Fibroblast of gingiva (primary cell): ENCODE measurements at regions not wholly inside any gene's neighbourhood (a gene's known extent, or its start where the extent isn't known, plus 50 kb on each side); places are given as distances from the start of the nearest gene placed in this dataset.
"Not testable (repeated sequence)": the region's sequence is repeated elsewhere in the genome, so short reads cannot be mapped to it uniquely, and the experiment has no call there.

Source experiments
- DNase-seq: peaks from one replicate; pipeline ENCODE4 v3.0.0-alpha.2; 2011; ENCODE audit warnings: low read depth

GRCh38 chr6:153411070-153411648 is 280.1 kb upstream of the RGS17 start:
- DNase-seq: no peak

GRCh38 chr6:153405931-153406330 is 274.8 kb upstream of the RGS17 start:
- DNase-seq: no peak

GRCh38 chr6:153401751-153402150 is 270.7 kb upstream of the RGS17 start:
- DNase-seq: no peak

DNA sequence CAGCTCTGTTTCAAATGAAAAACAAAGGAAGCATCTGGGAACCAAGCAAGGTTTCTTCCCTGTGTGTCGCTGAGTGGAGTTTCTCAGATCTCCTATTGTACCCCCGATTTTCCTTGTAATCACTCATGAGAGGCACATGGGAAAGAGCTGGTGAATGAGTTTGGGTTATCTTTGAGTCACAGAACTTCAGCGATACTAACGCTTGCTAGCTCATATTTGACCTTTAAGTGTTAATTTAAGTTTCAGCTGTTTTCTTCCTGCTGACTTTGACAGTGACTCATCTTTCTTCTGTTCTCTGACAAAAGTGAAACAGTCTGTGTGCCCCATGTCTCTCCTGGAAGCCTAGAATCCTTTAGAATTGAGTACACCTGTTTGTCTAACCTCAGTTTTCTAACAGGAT is 261.1 kb upstream of the RGS17 start:
- DNase-seq: no peak

DNA sequence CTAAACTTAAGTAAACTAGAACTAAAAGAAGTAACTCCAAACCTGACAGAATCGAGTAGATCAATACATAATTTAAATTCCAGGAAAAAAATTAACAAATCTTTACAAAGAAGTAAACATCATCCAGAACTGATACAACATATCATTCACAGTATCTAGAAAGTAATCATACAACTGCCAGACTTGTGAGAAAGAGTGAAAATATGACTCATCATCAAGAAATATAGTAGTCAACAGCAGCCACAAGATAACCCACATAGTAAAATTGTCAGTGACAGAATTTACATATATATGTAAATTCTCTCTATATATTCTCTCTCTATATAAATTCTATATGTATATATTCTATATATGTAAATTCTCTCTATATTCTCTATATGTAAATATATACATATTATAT is 242.8 kb upstream of the RGS17 start:
- no peak for DNase-seq

GRCh38 chr6:153368131-153368530 is 237.0 kb upstream of the RGS17 start:
- no peak for DNase-seq

DNA sequence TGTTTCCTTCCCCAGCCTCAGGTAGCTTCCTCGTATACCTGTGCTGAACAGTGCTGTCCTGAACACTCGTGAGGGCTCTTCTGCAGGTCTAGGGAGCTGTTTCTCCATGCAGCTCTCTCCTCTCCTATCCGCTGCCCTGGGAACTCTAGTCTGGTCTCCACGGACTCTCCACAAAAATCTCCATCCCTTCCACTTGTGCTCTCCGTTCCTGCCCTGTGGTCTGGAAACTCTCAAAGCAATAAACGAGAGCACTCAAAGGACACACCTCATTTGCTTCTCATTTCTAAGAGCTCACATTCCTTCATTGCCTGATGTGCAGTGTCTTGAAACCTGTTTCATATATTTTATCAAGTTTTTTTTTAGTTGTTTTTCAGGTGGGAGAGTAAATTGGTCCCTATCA is 235.9 kb upstream of the RGS17 start:
- DNase-seq: no peak

DNA sequence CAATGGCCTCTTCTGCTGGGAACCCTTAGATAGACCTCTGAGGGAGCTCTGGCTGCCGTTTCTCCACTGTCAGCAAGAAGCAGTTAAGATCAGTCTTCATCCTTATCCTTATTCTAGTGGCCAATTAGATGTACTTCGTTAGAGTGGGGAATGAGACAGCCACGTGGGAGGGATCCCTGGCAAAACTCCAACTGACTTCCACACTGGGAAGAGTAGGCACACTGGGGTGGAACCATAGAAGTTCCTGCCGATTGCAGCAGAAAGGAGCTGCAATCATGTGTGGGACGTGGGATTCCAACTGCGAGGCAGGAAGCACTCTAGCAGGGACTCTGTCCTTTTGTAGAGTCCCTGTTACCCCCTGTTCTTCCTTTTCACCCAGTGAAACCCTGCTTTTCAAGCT is 226.3 kb upstream of the RGS17 start:
- no peak for DNase-seq

- no peak for DNase-seq
These were observed 209.5 kb upstream of the RGS17 start for GRCh38 chr6:153340568-153340967.

DNA sequence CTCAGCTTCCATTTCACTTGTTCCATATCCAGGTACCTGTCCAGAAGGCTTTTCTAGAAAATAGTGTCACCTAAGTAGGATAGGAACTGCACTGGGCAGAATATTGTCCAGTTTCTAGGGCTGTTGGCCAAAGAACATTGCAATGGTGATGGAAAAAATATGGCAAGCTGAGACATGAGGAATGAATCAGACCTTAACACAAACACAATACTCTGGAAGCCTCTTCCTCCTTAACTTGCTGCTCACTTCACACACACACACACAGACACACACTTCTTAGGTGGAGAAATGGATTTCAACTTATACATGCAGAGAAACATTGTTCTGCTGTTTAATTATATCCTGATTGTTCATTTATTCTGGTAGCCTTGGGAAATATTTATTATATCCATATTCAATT is 203.0 kb upstream of the RGS17 start:
- no peak for DNase-seq

GRCh38 chr6:153331221-153331620 is 200.1 kb upstream of the RGS17 start:
- DNase-seq: not testable (repeated sequence)

GRCh38 chr6:153328194-153328593 is 197.1 kb upstream of the RGS17 start:
- DNase-seq: no peak

GRCh38 chr6:153325661-153326060 is 194.6 kb upstream of the RGS17 start:
- DNase-seq: no peak

DNA sequence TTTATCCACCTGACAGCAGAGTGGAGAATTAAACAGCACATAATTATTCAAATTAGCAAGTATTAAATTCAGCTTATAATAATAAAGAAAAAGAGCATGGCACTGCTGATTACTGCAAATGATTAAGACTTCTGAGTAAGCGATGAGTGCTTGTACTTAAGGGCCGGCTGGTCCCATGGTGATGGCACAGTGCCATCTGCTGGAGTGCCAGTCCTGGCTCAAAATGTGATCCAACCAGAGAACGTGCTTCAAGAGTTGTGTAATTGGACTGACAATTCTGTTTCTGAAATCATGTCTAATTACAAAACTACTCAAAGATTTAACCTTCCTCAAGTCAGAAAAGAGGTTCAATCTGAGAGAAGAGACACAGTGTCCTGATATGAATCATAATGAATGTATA is 181.6 kb upstream of the RGS17 start:
- peak; percentile 67 for DNase-seq

DNA sequence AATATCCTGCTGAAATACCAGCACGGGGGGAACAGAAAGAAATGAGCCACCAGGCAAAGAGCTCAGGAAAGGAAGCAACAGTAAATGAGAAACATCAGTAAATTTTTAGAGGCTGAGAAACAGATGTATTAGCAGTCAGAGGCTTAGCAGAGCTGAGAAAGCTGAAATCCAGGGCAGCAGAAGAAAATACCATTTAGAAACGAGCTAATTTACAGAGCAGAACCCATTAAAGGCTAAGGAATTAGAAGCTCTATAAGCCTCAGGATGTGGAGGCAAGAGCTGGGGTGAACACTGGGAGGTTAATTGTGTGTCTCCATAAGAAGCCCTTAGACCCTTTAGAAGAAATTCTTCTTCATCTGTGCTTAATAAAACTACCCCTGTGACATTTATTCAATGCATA is 178.6 kb upstream of the RGS17 start:
- no peak for DNase-seq

DNA sequence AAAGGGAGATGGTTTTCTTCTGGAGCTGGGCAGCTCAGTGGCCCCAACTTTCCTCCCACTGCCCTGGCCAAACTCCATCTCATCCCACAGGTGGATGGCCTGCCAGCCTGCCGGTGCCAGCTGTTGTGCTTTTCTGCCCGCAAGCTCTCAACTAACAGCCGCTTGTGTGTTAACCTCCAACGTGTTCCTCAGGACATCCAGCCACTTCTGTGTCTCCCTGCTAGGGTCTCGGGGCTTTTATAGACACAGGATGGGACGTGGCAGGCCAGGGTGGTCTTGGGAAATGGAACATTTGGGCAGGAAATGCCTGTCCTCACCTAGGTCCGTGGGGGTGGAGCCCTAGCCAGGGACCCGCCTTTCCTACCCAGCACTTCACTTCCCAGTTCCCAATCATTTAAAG is 171.1 kb upstream of the RGS17 start:
- DNase-seq: no peak

DNA sequence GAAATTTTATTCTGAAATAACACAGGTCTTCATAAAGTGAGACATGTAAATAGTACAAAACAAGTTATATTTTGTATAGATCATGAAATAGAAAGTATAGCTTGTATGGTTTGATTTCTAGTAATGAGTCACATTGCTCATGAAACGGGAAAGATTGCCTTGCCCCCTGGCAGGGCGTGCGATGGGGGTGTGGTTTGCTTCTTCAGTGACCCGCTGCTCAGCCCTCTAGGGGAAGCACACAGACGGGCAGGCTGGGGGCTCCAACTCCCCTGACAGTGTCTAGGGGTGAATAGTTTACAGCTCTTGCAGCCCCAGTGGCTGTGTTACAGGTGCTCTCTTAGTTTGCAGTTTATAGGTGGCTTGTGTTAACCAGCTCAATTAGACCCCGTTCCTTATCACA is 170.5 kb upstream of the RGS17 start:
- DNase-seq: no peak

GRCh38 chr6:153282456-153282855 is 151.4 kb upstream of the RGS17 start:
- DNase-seq: not testable (repeated sequence)

GRCh38 chr6:153275997-153276396 is 144.9 kb upstream of the RGS17 start:
- DNase-seq: no peak

GRCh38 chr6:153272201-153272980 is 141.3 kb upstream of the RGS17 start:
- DNase-seq: no peak

DNA sequence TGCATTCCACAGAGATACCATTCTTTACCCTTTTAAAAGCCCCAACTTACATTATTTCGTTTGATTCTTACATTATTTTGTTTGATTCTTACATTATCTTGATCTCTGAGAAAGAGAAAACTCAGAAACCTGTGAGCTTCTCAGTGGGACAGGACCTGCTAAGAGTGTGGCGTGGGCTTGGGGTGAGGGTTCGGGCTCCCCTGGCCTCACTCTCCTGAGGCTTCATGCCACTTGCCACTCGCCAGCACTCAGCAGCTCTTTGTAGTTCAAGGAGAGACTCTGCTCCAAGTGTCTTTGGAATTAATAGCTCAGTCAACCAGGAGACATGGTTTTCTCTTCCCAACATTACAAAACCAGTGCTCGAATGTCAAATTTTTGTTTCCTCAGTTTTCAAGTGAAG is 132.4 kb upstream of the RGS17 start:
- DNase-seq: no peak

- no peak for DNase-seq
These were observed 120.2 kb upstream of the RGS17 start for GRCh38 chr6:153251326-153251725.

GRCh38 chr6:153237670-153238069 is 106.6 kb upstream of the RGS17 start:
- no peak for DNase-seq

DNA sequence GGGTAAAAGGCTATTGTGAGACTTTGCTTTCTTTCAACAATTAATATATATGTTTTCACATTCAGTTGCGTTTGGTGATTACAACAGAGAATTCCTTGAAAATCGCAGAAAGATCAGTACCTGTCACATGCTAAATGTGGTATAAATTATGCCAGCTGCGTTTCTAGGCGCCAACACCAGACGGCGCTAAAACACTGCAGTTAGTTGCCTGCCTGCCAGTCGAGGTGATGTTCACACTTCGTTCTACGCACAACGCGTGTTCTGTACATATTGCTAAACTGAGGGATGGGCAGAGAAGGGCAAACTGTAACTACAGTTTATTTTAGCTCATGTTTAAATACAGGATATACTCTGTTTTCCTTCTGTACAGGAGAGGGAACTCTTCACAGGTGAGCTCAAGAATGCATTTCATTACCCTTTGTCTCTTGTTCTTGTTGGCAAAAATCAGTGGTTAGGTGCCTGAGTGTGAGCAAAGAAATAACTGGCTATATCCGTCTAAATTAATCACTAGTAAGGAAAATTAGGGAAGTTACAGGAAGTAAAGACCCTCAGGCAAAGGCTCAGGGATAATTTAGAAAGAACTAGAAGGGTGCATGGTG is 100.1 kb upstream of the RGS17 start:
- peak; percentile 21 for DNase-seq
